H9 (cell line): ENCODE measurements at regions not wholly inside any gene's neighbourhood (a gene's known extent, or its start where the extent isn't known, plus 50 kb on each side); places are given as distances from the start of the nearest gene placed in this dataset.
A peak's percentile ranks its signal among the peaks of the same experiment; 100 is the strongest.

Experiments
- DNase-seq: peaks from one replicate; pipeline ENCODE4 v3.0.0-alpha.2; 2017
- H2AFZ ChIP-seq: one replicate; pipeline ENCODE4 v1.6.1; 2013; ENCODE audit warnings: mild to moderate bottlenecking, low read length, control low read depth, moderate library complexity
- H2AK5ac ChIP-seq: 2 replicates; pipeline ENCODE4 v1.6.1; 2013; ENCODE audit warnings: low read length, control low read depth, mixed read lengths; ENCODE audit not compliant: insufficient read length
- H2BK120ac ChIP-seq: one replicate; pipeline ENCODE4 v1.6.1; 2013; ENCODE audit warnings: low read depth, mild to moderate bottlenecking, low read length, control low read depth, inconsistent platforms; ENCODE audit not compliant: poor library complexity, severe bottlenecking
- H2BK12ac ChIP-seq: 2 replicates; pipeline ENCODE4 v1.6.1; 2013; ENCODE audit warnings: low read length, control low read depth, mixed read lengths, low read depth; ENCODE audit not compliant: insufficient read length
- H2BK15ac ChIP-seq: 2 replicates; pipeline ENCODE4 v1.6.1; 2013; ENCODE audit warnings: low read depth, low read length, control low read depth
- H2BK20ac ChIP-seq: one replicate; pipeline ENCODE4 v1.6.1; 2013; ENCODE audit warnings: low read depth, mild to moderate bottlenecking, low read length, control low read depth, inconsistent platforms; ENCODE audit not compliant: poor library complexity, severe bottlenecking
- H2BK5ac ChIP-seq: 2 replicates; pipeline ENCODE4 v1.6.1; 2013; ENCODE audit warnings: low read length, control low read depth, mixed read lengths; ENCODE audit not compliant: insufficient read length
- H3K14ac ChIP-seq: 2 replicates; pipeline ENCODE4 v1.6.1; 2013; ENCODE audit warnings: low read length, control low read depth; ENCODE audit not compliant: insufficient read depth
- H3K18ac ChIP-seq: 2 replicates; pipeline ENCODE4 v1.6.1; 2013; ENCODE audit warnings: low read depth, mild to moderate bottlenecking, mixed read lengths, low read length, control low read depth; ENCODE audit not compliant: insufficient read length
- H3K23ac ChIP-seq: 2 replicates; pipeline ENCODE4 v1.6.1; 2013; ENCODE audit warnings: low read length, control low read depth, mixed read lengths, low read depth; ENCODE audit not compliant: insufficient read length
- H3K23me2 ChIP-seq: 2 replicates; pipeline ENCODE4 v1.6.1; 2013; ENCODE audit warnings: low read depth, mild to moderate bottlenecking, mixed read lengths, low read length, control low read depth; ENCODE audit not compliant: insufficient read length, poor library complexity, severe bottlenecking
- H3K27ac ChIP-seq: 2 replicates; pipeline ENCODE4 v1.5.1; 2013; ENCODE audit warnings: low read length, control low read depth, mixed read lengths, low read depth; ENCODE audit not compliant: insufficient read length
- H3K27me3 ChIP-seq: 2 replicates; pipeline ENCODE4 v1.6.1; 2013; ENCODE audit warnings: low read length, control low read depth, inconsistent platforms; ENCODE audit not compliant: insufficient read depth
- H3K4ac ChIP-seq: 2 replicates; pipeline ENCODE4 v1.6.1; 2013; ENCODE audit warnings: low read depth, mild to moderate bottlenecking, control low read depth, inconsistent platforms, low read length, moderate library complexity
- H3K4me1 ChIP-seq: 2 replicates; pipeline ENCODE4 v1.6.1; 2013; ENCODE audit warnings: low read length, control low read depth, inconsistent platforms; ENCODE audit not compliant: insufficient read depth
- H3K4me2 ChIP-seq: 2 replicates; pipeline ENCODE4 v1.6.1; 2013; ENCODE audit warnings: low read length, control low read depth, mixed read lengths; ENCODE audit not compliant: insufficient read length, insufficient read depth
- H3K56ac ChIP-seq: 2 replicates; pipeline ENCODE4 v1.6.1; 2013; ENCODE audit warnings: low read depth, mild to moderate bottlenecking, mixed read lengths, low read length, control low read depth; ENCODE audit not compliant: insufficient read length
- H3K79me1 ChIP-seq: 2 replicates; pipeline ENCODE4 v1.6.1; 2013; ENCODE audit warnings: low read depth, mild to moderate bottlenecking, moderate library complexity, low read length, control low read depth, inconsistent platforms; ENCODE audit not compliant: insufficient read depth, poor library complexity, severe bottlenecking
- H3K79me2 ChIP-seq: 2 replicates; pipeline ENCODE4 v1.6.1; 2013; ENCODE audit warnings: low read length, control low read depth, inconsistent platforms; ENCODE audit not compliant: insufficient read depth
- H3K9ac ChIP-seq: 2 replicates; pipeline ENCODE4 v1.6.1; 2013; ENCODE audit warnings: low read length, control low read depth, mixed read lengths; ENCODE audit not compliant: insufficient read length; ENCODE audit errors: extremely low read depth
- H3K9me3 ChIP-seq: one replicate; pipeline ENCODE4 v1.6.1; 2013; ENCODE audit warnings: low read depth, low read length, inconsistent platforms; ENCODE audit not compliant: control insufficient read depth
- H3T11ph ChIP-seq: one replicate; pipeline ENCODE4 v1.6.1; 2013; ENCODE audit warnings: mild to moderate bottlenecking, low read length, control low read depth, inconsistent platforms
- H4K20me1 ChIP-seq: one replicate; pipeline ENCODE4 v1.6.1; 2013; ENCODE audit not compliant: control insufficient read depth, insufficient read length, insufficient read depth
- H4K5ac ChIP-seq: 2 replicates; pipeline ENCODE4 v1.6.1; 2013; ENCODE audit warnings: low read depth, mild to moderate bottlenecking, mixed read lengths, low read length, control low read depth; ENCODE audit not compliant: insufficient read length
- H4K8ac ChIP-seq: replicated peaks from 2 replicates; pipeline ENCODE4 v1.6.1; 2013; ENCODE audit warnings: low read length, control low read depth, mixed read lengths, low read depth; ENCODE audit not compliant: insufficient read length
- H4K91ac ChIP-seq: 2 replicates; pipeline ENCODE4 v1.6.1; 2013; ENCODE audit warnings: low read depth, mild to moderate bottlenecking, moderate library complexity, mixed read lengths, low read length, control low read depth; ENCODE audit not compliant: insufficient read length
- H3K27ac Mint-ChIP-seq, 3 experiments: 2 replicates in 2 of 3; 3 replicates in 1 of 3; pipeline ENCODE4 v1.8.0; 2020 to 2021; ENCODE audit warnings: mixed read lengths in 3 of 3, mild to moderate bottlenecking in 1 of 3, moderate library complexity in 1 of 3
- H3K27me3 Mint-ChIP-seq: 2 replicates; pipeline ENCODE4 v1.8.0; 2021; ENCODE audit warnings: low read depth, mild to moderate bottlenecking, moderate library complexity, mixed read lengths
- H3K36me3 Mint-ChIP-seq, 3 experiments: 2 replicates in 2 of 3; 3 replicates in 1 of 3; pipeline ENCODE4 v1.8.0; 2020 to 2021; ENCODE audit warnings: low read depth in 3 of 3, mixed read lengths in 3 of 3; ENCODE audit not compliant: insufficient read depth in 1 of 3
- H3K4me1 Mint-ChIP-seq, 2 experiments: 2 replicates each; pipeline ENCODE4 v1.8.0; 2020; ENCODE audit warnings: mixed read lengths in 2 of 2
- H3K4me3 Mint-ChIP-seq, 2 experiments: 2 replicates in 1 of 2; 3 replicates in 1 of 2; pipeline ENCODE4 v1.8.0; 2020 to 2021; ENCODE audit warnings: mild to moderate bottlenecking in 2 of 2, mixed read lengths in 2 of 2, moderate library complexity in 1 of 2
- H3K9me3 Mint-ChIP-seq, 2 experiments: 2 replicates in 1 of 2; 3 replicates in 1 of 2; pipeline ENCODE4 v1.8.0; 2020; ENCODE audit warnings: mild to moderate bottlenecking in 2 of 2, mixed read lengths in 2 of 2, moderate library complexity in 1 of 2
- CTCF ChIP-seq: fragments of 200-600 bp; sonication (generic); conservative IDR thresholded peaks from 3 replicates; pipeline ENCODE4 v1.8.0; 2021; ENCODE audit warnings: antibody characterized with exemption, mild to moderate bottlenecking
- WGBS: extraction: QIAGEN DNeasy Blood & Tissue Kit; methylation state at CpG from one replicate; pipeline ENCODE4 v1.1.7; 2013; ENCODE audit warnings: missing lambda C conversion rate, low lambda C conversion rate, mixed read lengths; ENCODE audit not compliant: insufficient read length; ENCODE audit errors: extremely low coverage; 5-methylcytosine and 5-hydroxymethylcytosine counted together

DNA sequence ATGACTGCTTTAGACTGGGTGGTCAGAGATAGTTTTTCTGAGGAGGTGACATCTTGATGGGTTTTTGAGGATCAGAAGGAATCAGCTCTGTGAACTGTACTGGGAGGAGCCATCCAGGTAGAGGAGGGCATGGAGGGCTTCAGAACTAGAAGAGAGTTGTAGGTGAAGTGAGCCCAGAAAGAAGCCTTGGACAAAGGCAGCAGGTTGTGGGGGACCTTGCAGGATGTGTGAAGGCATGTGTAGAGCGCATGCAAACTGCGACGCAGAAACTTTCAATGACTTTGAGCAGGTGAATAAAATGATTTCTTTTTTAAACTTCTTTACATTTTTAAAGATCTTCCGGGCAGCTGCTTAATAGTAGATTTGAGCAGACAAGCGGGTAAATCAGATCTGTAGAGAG is 83.9 kb upstream of the SIX2 start:
- no peak overlapping the region for H3K4me3 Mint-ChIP-seq

More for the DNA sequence above, 83.9 kb upstream of the SIX2 start:
- no peaks in the 10 kb centered on the region for H3K4me1 ChIP-seq
- no peaks in the 10 kb centered on the region for H3K27me3 ChIP-seq
- H4K91ac ChIP-seq, result no peak overlapping the region
- no peak overlapping the region for H3K14ac ChIP-seq
- no peak overlapping the region for H2BK20ac ChIP-seq
- H2AK5ac ChIP-seq, result no peak overlapping the region
- no peak overlapping the region for H3K4ac ChIP-seq
- no peak overlapping the region for H3K23ac ChIP-seq
- no peak overlapping the region for H3T11ph ChIP-seq
- H3K4me1 Mint-ChIP-seq, result no peaks in the 10 kb centered on the region
- no peak overlapping the region for H2AFZ ChIP-seq
- H3K36me3 Mint-ChIP-seq, result no peaks in the 10 kb centered on the region
- no peak for TF ChIP-seq CTCF
- peak; percentile 6 for DNase-seq
- H3K9me3 Mint-ChIP-seq, result no peaks in the 10 kb centered on the region
- no peak overlapping the region for H3K18ac ChIP-seq
- H2BK15ac ChIP-seq, result no peak overlapping the region
- no peak overlapping the region for H3K27ac ChIP-seq
- H4K20me1 ChIP-seq, result no peaks in the 10 kb centered on the region
- H3K56ac ChIP-seq, result no peak overlapping the region
- no peak overlapping the region for H4K8ac ChIP-seq
- no peak overlapping the region for H2BK12ac ChIP-seq
- no peaks in the 10 kb centered on the region for H3K23me2 ChIP-seq
- no peak overlapping the region for H4K5ac ChIP-seq
- WGBS, result no CpG with 5 or more reads among the region's 5 CpGs
- no peak overlapping the region for H3K27ac Mint-ChIP-seq
- no peaks in the 10 kb centered on the region for H3K9me3 ChIP-seq
- H3K79me2 ChIP-seq, result no peaks in the 10 kb centered on the region
- no peaks in the 10 kb centered on the region for H3K79me1 ChIP-seq
- no peak overlapping the region for H3K4me2 ChIP-seq
- H2BK5ac ChIP-seq, result no peak overlapping the region
- no peaks in the 10 kb centered on the region for H3K27me3 Mint-ChIP-seq
- H2BK120ac ChIP-seq, result no peak overlapping the region
- H3K9ac ChIP-seq, result no peak overlapping the region
